ENCODE measurements at regions not wholly inside any gene's neighbourhood (a gene's known extent, or its start where the extent isn't known, plus 50 kb on each side); places are given as distances from the start of the nearest gene placed in this dataset.

- TF ChIP-seq MAX (IDR thresholded peaks at IDR 0.05) (no peak), CTCF (IDR thresholded peaks at IDR 0.05; ENCODE audit: control extremely low read depth in 1 of 3, insufficient read depth in 1 of 3, low read depth in 1 of 3, low read length in 3 of 3) (no peak)
These were observed 573.1 kb upstream of the SLC10A2 start for GRCh38 chr13:103639326-103639725.
